Caco-2 (cell line): ENCODE measurements at regions not wholly inside any gene's neighbourhood (a gene's known extent, or its start where the extent isn't known, plus 50 kb on each side); places are given as distances from the start of the nearest gene placed in this dataset.

ENCODE experiments used
- BruUV-seq: library from RNA; stranded (reverse); fragments of 400-500 nt; replicated peaks from 2 replicates; lab custom pipeline; 2021; lab: Mats Ljungman, UMichigan
- CTCF ChIA-PET: fragments of 300-600 bp; sonication (Branson Sonifier 250); formaldehyde crosslinking; loops from one replicate; lab custom pipeline; 2022; ENCODE audit warnings: antibody characterized with exemption; lab: Charles Lee
- POLR2A ChIA-PET: fragments of 300-600 bp; sonication (Branson Sonifier 250); formaldehyde crosslinking; loops from one replicate; lab custom pipeline; 2022; ENCODE audit warnings: antibody characterized with exemption; lab: Charles Lee
- DNase-seq, 2 experiments: peaks; one replicate each; pipeline versions ENCODE4 v3.0.0 to v3.0.0-alpha.2; 2020 to 2022
- H3K27me3 ChIP-seq: replicated peaks from 2 replicates; pipeline ENCODE4 v1.6.0; 2011; ENCODE audit warnings: low read length; ENCODE audit not compliant: control insufficient read depth, insufficient read depth
- H3K36me3 ChIP-seq: 2 replicates; pipeline ENCODE4 v1.5.1; 2011; ENCODE audit warnings: low read length; ENCODE audit not compliant: control insufficient read depth, insufficient read depth
- H3K4me1 ChIP-seq: fragments of 250-450 bp; sonication (Bioruptor Pico); 2 replicates; pipeline ENCODE4 v1.5.1; 2020; ENCODE audit warnings: mild to moderate bottlenecking
- H3K4me3 ChIP-seq: 2 replicates; pipeline ENCODE4 v1.5.1; 2011; ENCODE audit warnings: low read depth, mild to moderate bottlenecking, control low read depth, low read length
- H3K9me3 ChIP-seq: fragments of 250-450 bp; sonication (Bioruptor Pico); 2 replicates; pipeline ENCODE4 v1.5.1; 2020; ENCODE audit warnings: mild to moderate bottlenecking, moderate library complexity
- H3K27ac Mint-ChIP-seq: one replicate; pipeline ENCODE4 v1.8.0; 2022; ENCODE audit warnings: mixed read lengths; ENCODE audit not compliant: unreplicated experiment
- H3K27me3 Mint-ChIP-seq: one replicate; pipeline ENCODE4 v1.8.0; 2022; ENCODE audit warnings: mixed read lengths; ENCODE audit not compliant: insufficient read depth, unreplicated experiment
- H3K36me3 Mint-ChIP-seq: one replicate; pipeline ENCODE4 v1.8.0; 2022; ENCODE audit warnings: mild to moderate bottlenecking, mixed read lengths; ENCODE audit not compliant: insufficient read depth, unreplicated experiment
- H3K4me1 Mint-ChIP-seq: one replicate; pipeline ENCODE4 v1.8.0; 2022; ENCODE audit warnings: low read depth, mixed read lengths; ENCODE audit not compliant: unreplicated experiment
- H3K4me3 Mint-ChIP-seq: one replicate; pipeline ENCODE4 v1.8.0; 2022; ENCODE audit warnings: mild to moderate bottlenecking, moderate library complexity, mixed read lengths; ENCODE audit not compliant: unreplicated experiment
- H3K9me3 Mint-ChIP-seq: one replicate; pipeline ENCODE4 v1.8.0; 2022; ENCODE audit warnings: mixed read lengths; ENCODE audit not compliant: unreplicated experiment
- CTCF ChIP-seq, 2 experiments: fragments of 200-600 bp in 1 of 2; IDR thresholded peaks; 1 replicate in 1 of 2; 2 replicates in 1 of 2; pipeline versions ENCODE4 v1.5.1 to v1.8.0; 2011 to 2022; ENCODE audit warnings: antibody characterized with exemption in 1 of 2, control low read depth in 1 of 2, inconsistent platforms in 1 of 2, low read depth in 1 of 2, low read length in 1 of 2, mild to moderate bottlenecking in 1 of 2, moderate library complexity in 1 of 2; ENCODE audit not compliant: insufficient read depth in 1 of 2, severe bottlenecking in 1 of 2, unreplicated experiment in 1 of 2
- intact Hi-C: fragments of 100-400 bp; cut with micrococcal nuclease; formaldehyde crosslinking; loops from one replicate; pipeline ENCODE4 v1.10.0; 2022; ENCODE audit not compliant: unreplicated experiment

DNA sequence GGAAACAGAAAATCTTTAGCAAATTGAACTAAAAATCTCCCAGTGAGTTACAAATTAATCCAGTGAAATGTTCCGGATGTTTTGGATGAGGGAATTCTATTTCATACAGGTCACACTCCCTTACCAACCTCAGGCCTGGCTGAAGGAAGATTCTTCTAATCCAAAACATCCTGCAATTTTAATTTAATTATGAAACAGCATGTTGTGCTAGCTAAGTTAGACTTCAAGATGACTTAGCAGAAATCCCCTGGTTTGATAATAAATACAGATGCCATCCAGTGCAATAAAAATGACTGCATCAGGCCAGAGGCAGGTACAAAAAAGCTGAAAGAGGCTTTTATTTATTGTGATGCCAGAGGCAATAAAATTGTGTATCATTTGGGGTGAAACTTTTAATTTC is 96.7 kb upstream of the CLDN10 start:
- peaks cover 6% of the 10 kb centered on the region for H3K4me1 Mint-ChIP-seq
- no peaks in the 10 kb centered on the region; the same call in 1 of the 2 replicates for H3K27me3 ChIP-seq
- H3K9me3 ChIP-seq: peaks cover 17% of the 10 kb centered on the region
- DNase-seq: no peak
- H3K9me3 Mint-ChIP-seq: peaks cover 25% of the 10 kb centered on the region
- H3K4me3 Mint-ChIP-seq: no peak overlapping the region
- H3K4me1 ChIP-seq: no peaks in the 10 kb centered on the region
- intact Hi-C loops: no loop called here
- no peak overlapping the region for H3K27ac Mint-ChIP-seq
- no peaks in the 10 kb centered on the region for H3K36me3 ChIP-seq
- no peak for TF ChIP-seq CTCF (IDR thresholded peaks at IDR 0.05; ENCODE audit: insufficient read depth in 1 of 2, low read depth in 1 of 2, low read length in 1 of 2, severe bottlenecking in 1 of 2, unreplicated experiment in 1 of 2)
- peaks cover 7% of the 10 kb centered on the region for H3K27me3 Mint-ChIP-seq
- no peaks in the 10 kb centered on the region for H3K36me3 Mint-ChIP-seq
- ChIA-PET POLR2A (no interaction called here), CTCF (no interaction called here)
- BruUV-seq: no TSS peak
- H3K4me3 ChIP-seq: no peak overlapping the region

DNA sequence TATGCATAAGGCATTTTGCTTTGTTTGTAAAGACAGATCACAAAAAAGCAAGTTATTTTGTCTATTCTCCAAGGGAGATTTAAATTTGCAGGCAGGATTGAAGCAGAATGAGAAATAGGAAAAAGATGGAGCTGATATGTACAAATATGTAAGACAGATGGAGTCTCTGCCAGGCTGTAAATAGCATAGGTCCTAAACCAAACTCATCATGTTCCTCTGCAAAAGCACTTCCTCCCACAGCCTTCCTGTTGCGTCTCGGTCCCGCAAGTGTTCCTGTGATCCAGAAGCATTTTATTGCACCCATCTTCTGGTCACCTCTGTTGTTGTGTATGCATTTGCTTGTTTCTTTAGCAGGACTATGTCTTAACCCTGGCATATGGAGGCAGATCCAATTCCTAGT is 95.7 kb upstream of the CLDN10 start:
- H3K27me3 Mint-ChIP-seq: peaks cover 7% of the 10 kb centered on the region
- no peak overlapping the region for H3K4me3 Mint-ChIP-seq
- no peaks in the 10 kb centered on the region for H3K36me3 ChIP-seq
- H3K4me1 ChIP-seq: no peaks in the 10 kb centered on the region
- CTCF ChIA-PET: no interaction called here
- intact Hi-C loops: no loop called here
- DNase-seq: no peak
- H3K27ac Mint-ChIP-seq: no peak overlapping the region
- no peak overlapping the region for H3K4me3 ChIP-seq
- peaks cover 17% of the 10 kb centered on the region for H3K9me3 ChIP-seq
- no peaks in the 10 kb centered on the region for H3K36me3 Mint-ChIP-seq
- TF ChIP-seq CTCF (IDR thresholded peaks at IDR 0.05; ENCODE audit: insufficient read depth in 1 of 2, low read depth in 1 of 2, low read length in 1 of 2, severe bottlenecking in 1 of 2, unreplicated experiment in 1 of 2): no peak
- BruUV-seq: no TSS peak
- no peaks in the 10 kb centered on the region for H3K4me1 Mint-ChIP-seq
- peaks cover 25% of the 10 kb centered on the region for H3K9me3 Mint-ChIP-seq
- POLR2A ChIA-PET: no interaction called here
- H3K27me3 ChIP-seq: no peaks in the 10 kb centered on the region

GRCh38 chr13:95457294-95457693 is 95.2 kb upstream of the CLDN10 start:
- ChIA-PET POLR2A (no interaction called here), CTCF (no interaction called here)
- TF ChIP-seq CTCF (IDR thresholded peaks at IDR 0.05; ENCODE audit: insufficient read depth in 1 of 2, low read depth in 1 of 2, low read length in 1 of 2, severe bottlenecking in 1 of 2, unreplicated experiment in 1 of 2): no peak
- Histone ChIP-seq H3K36me3 (no peaks in the 10 kb centered on the region), H3K9me3 (peaks cover 17% of the 10 kb centered on the region), H3K4me1 (no peaks in the 10 kb centered on the region), H3K27me3 (no peaks in the 10 kb centered on the region), H3K4me3 (no peak overlapping the region)
- no peaks in the 10 kb centered on the region for H3K4me1 Mint-ChIP-seq
- intact Hi-C loops: no loop called here
- no peak for DNase-seq
- peaks cover 7% of the 10 kb centered on the region for H3K27me3 Mint-ChIP-seq
- no peak overlapping the region for H3K4me3 Mint-ChIP-seq
- H3K27ac Mint-ChIP-seq: no peak overlapping the region
- no TSS peak for BruUV-seq
- H3K9me3 Mint-ChIP-seq: peaks cover 25% of the 10 kb centered on the region
- H3K36me3 Mint-ChIP-seq: no peaks in the 10 kb centered on the region
